Left lung (tissue), 4 donors: ENCODE measurements at regions not wholly inside any gene's neighbourhood (a gene's known extent, or its start where the extent isn't known, plus 50 kb on each side); places are given as distances from the start of the nearest gene placed in this dataset.

ENCODE experiments used
- ATAC-seq: fragments of 200-7000 bp; cut with Tn5 transposase; one replicate; pipeline ENCODE4 v1.9.1; 2020; ENCODE audit warnings: moderate library complexity
- DNase-seq, 4 donors: peaks; one replicate each; pipeline ENCODE4 v3.0.0-alpha.2; 2013 to 2020
- H3K27ac ChIP-seq, 2 donors: fragments of 200-600 bp; sonication (generic) in 1 of 2; one replicate each; pipeline versions ENCODE4 v1.5.0 to v1.8.0; 2020 to 2021
- H3K27me3 ChIP-seq, 2 donors: fragments of 200-600 bp; sonication (generic) in 1 of 2; one replicate each; pipeline versions ENCODE4 v1.5.0 to v1.8.0; 2020 to 2021
- H3K36me3 ChIP-seq, 2 donors: fragments of 200-600 bp; sonication (generic) in 1 of 2; one replicate each; pipeline versions ENCODE4 v1.5.0 to v1.8.0; 2020 to 2021
- H3K4me1 ChIP-seq, 2 donors: fragments of 200-600 bp; one replicate each; pipeline ENCODE4 v1.8.0; 2021
- H3K4me3 ChIP-seq, 2 donors: fragments of 200-600 bp; sonication (generic) in 1 of 2; one replicate each; pipeline versions ENCODE4 v1.5.0 to v1.8.0; 2020 to 2021; ENCODE audit warnings: mild to moderate bottlenecking in 1 of 2
- H3K9me3 ChIP-seq, 2 donors: fragments of 200-600 bp; sonication (generic) in 1 of 2; one replicate each; pipeline versions ENCODE4 v1.5.0 to v1.8.0; 2020 to 2021
- CTCF ChIP-seq, 2 donors: fragments of 200-600 bp; sonication (generic) in 1 of 2; IDR thresholded peaks; one replicate each; pipeline versions ENCODE4 v1.5.0 to v1.8.0; 2021; ENCODE audit warnings: antibody characterized with exemption in 2 of 2
- intact Hi-C, 2 donors: fragments of 100-400 bp; cut with DNase I; formaldehyde crosslinking; loops; one replicate each; pipeline versions ENCODE4 v1.11.2 to v1.14.2; 2022
- donor health status: DM: no; HTN: yes; CAD: no.
- donor health status: DM: no; HTN: no; CAD: no.

- DNase-seq (no peak), ATAC-seq (no peak)
- H3K4me3 ChIP-seq: no peak overlapping the region
- no peaks in the 10 kb centered on the region for H3K36me3 ChIP-seq
- peaks cover 0 to 7% of the 10 kb centered on the region in 2 donors for H3K9me3 ChIP-seq
- TF ChIP-seq CTCF (IDR thresholded peaks at IDR 0.05): no peak
- intact Hi-C loops: no loop called here
- no peaks in the 10 kb centered on the region for H3K4me1 ChIP-seq
- H3K27ac ChIP-seq: no peak overlapping the region
- H3K27me3 ChIP-seq: no peaks in the 10 kb centered on the region
Measured at GRCh38 chr2:16302431-16303272, 362.3 kb downstream of the MYCN start.

GRCh38 chr2:16301961-16302360 lies 361.6 kb downstream of the MYCN start:
- Histone ChIP-seq H3K4me3 (no peak overlapping the region), H3K36me3 (no peaks in the 10 kb centered on the region), H3K27ac (no peak overlapping the region), H3K27me3 (no peaks in the 10 kb centered on the region), H3K9me3 (peaks cover 0 to 7% of the 10 kb centered on the region in 2 donors), H3K4me1 (no peaks in the 10 kb centered on the region)
- ATAC-seq: no peak
- no peak for DNase-seq
- intact Hi-C loops: no loop called here
- TF ChIP-seq CTCF (IDR thresholded peaks at IDR 0.05): no peak

GRCh38 chr2:16298866-16299265 lies 358.5 kb downstream of the MYCN start:
- no peak for TF ChIP-seq CTCF (IDR thresholded peaks at IDR 0.05)
- Histone ChIP-seq H3K36me3 (no peaks in the 10 kb centered on the region), H3K27ac (no peak overlapping the region), H3K27me3 (no peaks in the 10 kb centered on the region), H3K9me3 (peaks cover 0 to 7% of the 10 kb centered on the region in 2 donors), H3K4me3 (no peak overlapping the region), H3K4me1 (no peaks in the 10 kb centered on the region)
- no peak for ATAC-seq
- intact Hi-C loops: no loop called here
- DNase-seq: no peak

GRCh38 chr2:16296331-16297250 lies 356.2 kb downstream of the MYCN start:
- intact Hi-C loops: no loop called here
- H3K36me3 ChIP-seq: no peaks in the 10 kb centered on the region
- DNase-seq (no peak), ATAC-seq (no peak)
- no peak for TF ChIP-seq CTCF (IDR thresholded peaks at IDR 0.05)
- H3K27me3 ChIP-seq: no peaks in the 10 kb centered on the region
- no peak overlapping the region for H3K27ac ChIP-seq
- peaks cover 0 to 7% of the 10 kb centered on the region in 2 donors for H3K9me3 ChIP-seq
- no peak overlapping the region for H3K4me3 ChIP-seq
- H3K4me1 ChIP-seq: no peaks in the 10 kb centered on the region

- DNase-seq (no peak), ATAC-seq (no peak)
- Histone ChIP-seq H3K4me3 (no peak overlapping the region), H3K36me3 (no peaks in the 10 kb centered on the region), H3K4me1 (no peaks in the 10 kb centered on the region), H3K27me3 (peaks cover 0 to 5% of the 10 kb centered on the region in 2 donors), H3K27ac (no peak overlapping the region), H3K9me3 (peaks cover 0 to 7% of the 10 kb centered on the region in 2 donors)
- no peak for TF ChIP-seq CTCF (IDR thresholded peaks at IDR 0.05)
- intact Hi-C loops: no loop called here
Measured at GRCh38 chr2:16296038-16296290, 355.6 kb downstream of the MYCN start.
